Nephron progenitor cell (in vitro differentiated cells): ENCODE measurements at regions not wholly inside any gene's neighbourhood (a gene's known extent, or its start where the extent isn't known, plus 50 kb on each side); places are given as distances from the start of the nearest gene placed in this dataset.

ENCODE experiments used
- DNase-seq: peaks from one replicate; pipeline ENCODE4 v3.0.0; 2021
- H3K27ac Mint-ChIP-seq: 2 replicates; pipeline ENCODE4 v1.8.0; 2021; ENCODE audit warnings: mild to moderate bottlenecking, moderate library complexity, mixed read lengths
- H3K27me3 Mint-ChIP-seq: 2 replicates; pipeline ENCODE4 v1.8.0; 2021; ENCODE audit warnings: mild to moderate bottlenecking, low read depth, mixed read lengths; ENCODE audit not compliant: poor library complexity
- H3K36me3 Mint-ChIP-seq: 2 replicates; pipeline ENCODE4 v1.8.0; 2021; ENCODE audit warnings: low read depth, mixed read lengths
- H3K4me1 Mint-ChIP-seq: 2 replicates; pipeline ENCODE4 v1.8.0; 2021; ENCODE audit warnings: mixed read lengths
- H3K4me3 Mint-ChIP-seq: 2 replicates; pipeline ENCODE4 v1.8.0; 2021; ENCODE audit warnings: mild to moderate bottlenecking, moderate library complexity, mixed read lengths
- H3K9me3 Mint-ChIP-seq: 2 replicates; pipeline ENCODE4 v1.8.0; 2021; ENCODE audit warnings: mild to moderate bottlenecking, moderate library complexity, mixed read lengths
- CTCF ChIP-seq: fragments of 200-600 bp; sonication (generic); IDR thresholded peaks from 2 replicates; pipeline ENCODE4 v1.5.0; 2021; ENCODE audit warnings: antibody characterized with exemption

- H3K9me3 Mint-ChIP-seq, result no peaks in the 10 kb centered on the region
- DNase-seq, result peak; percentile 2
- peaks cover 3% of the 10 kb centered on the region for H3K27me3 Mint-ChIP-seq
- TF ChIP-seq CTCF, result no peak
- H3K4me3 Mint-ChIP-seq, result no peak overlapping the region
- H3K36me3 Mint-ChIP-seq, result no peaks in the 10 kb centered on the region
- H3K4me1 Mint-ChIP-seq, result peaks cover 18% of the 10 kb centered on the region
- H3K27ac Mint-ChIP-seq, result no peak overlapping the region
These were observed 227.2 kb upstream of the SETBP1 start for GRCh38 chr18:44453505-44453904.

- Mint-ChIP-seq H3K4me3 (no peak overlapping the region), H3K36me3 (no peaks in the 10 kb centered on the region)
- no peak for DNase-seq
These were observed 221.9 kb upstream of the SETBP1 start for GRCh38 chr18:44458777-44459176.

GRCh38 chr18:44464398-44465180 is 216.1 kb upstream of the SETBP1 start:
- no peaks in the 10 kb centered on the region for H3K9me3 Mint-ChIP-seq
- no peak overlapping the region for H3K4me3 Mint-ChIP-seq
- peak overlapping the region; percentile 21 for H3K27ac Mint-ChIP-seq
- TF ChIP-seq CTCF, result no peak
- peaks cover 29% of the 10 kb centered on the region for H3K4me1 Mint-ChIP-seq
- DNase-seq, result no peak
- no peaks in the 10 kb centered on the region for H3K36me3 Mint-ChIP-seq
- no peaks in the 10 kb centered on the region for H3K27me3 Mint-ChIP-seq

More at GRCh38 chr18:44458777-44459176, 221.9 kb upstream of the SETBP1 start:
- no peak for TF ChIP-seq CTCF
- H3K9me3 Mint-ChIP-seq, result no peaks in the 10 kb centered on the region
- H3K27ac Mint-ChIP-seq, result no peak overlapping the region
- H3K27me3 Mint-ChIP-seq, result no peaks in the 10 kb centered on the region
- H3K4me1 Mint-ChIP-seq, result peaks cover 13% of the 10 kb centered on the region

GRCh38 chr18:44465381-44465841 is 215.3 kb upstream of the SETBP1 start:
- no peak for TF ChIP-seq CTCF
- Mint-ChIP-seq H3K4me1 (peaks cover 28% of the 10 kb centered on the region), H3K36me3 (no peaks in the 10 kb centered on the region), H3K27me3 (no peaks in the 10 kb centered on the region), H3K27ac (peak overlapping the region; percentile 21), H3K4me3 (no peak overlapping the region), H3K9me3 (no peaks in the 10 kb centered on the region)
- DNase-seq, result no peak

- H3K36me3 Mint-ChIP-seq, result no peaks in the 10 kb centered on the region
- no peak for TF ChIP-seq CTCF
- DNase-seq, result no peak
These were observed 213.7 kb upstream of the SETBP1 start for GRCh38 chr18:44466997-44467396.

GRCh38 chr18:44467718-44468117 is 213.0 kb upstream of the SETBP1 start:
- DNase-seq, result no peak
- Mint-ChIP-seq H3K36me3 (no peaks in the 10 kb centered on the region), H3K4me1 (peaks cover 23% of the 10 kb centered on the region), H3K27me3 (no peaks in the 10 kb centered on the region), H3K27ac (no peak overlapping the region), H3K9me3 (no peaks in the 10 kb centered on the region), H3K4me3 (no peak overlapping the region)
- TF ChIP-seq CTCF, result no peak

More at GRCh38 chr18:44466997-44467396, 213.7 kb upstream of the SETBP1 start:
- Mint-ChIP-seq H3K27me3 (no peaks in the 10 kb centered on the region), H3K27ac (peak overlapping the region; percentile 48), H3K9me3 (no peaks in the 10 kb centered on the region), H3K4me3 (no peak overlapping the region), H3K4me1 (peaks cover 23% of the 10 kb centered on the region)
